ACHN (cell line): ENCODE measurements at regions not wholly inside any gene's neighbourhood (a gene's known extent, or its start where the extent isn't known, plus 50 kb on each side); places are given as distances from the start of the nearest gene placed in this dataset.

Source experiments
- DNase-seq: peaks from one replicate; pipeline ENCODE4 v3.0.0-alpha.2; 2015
- in situ Hi-C: cut with HindIII; loops from 2 replicates; pipeline ENCODE4 v1.10.0; 2017; ENCODE audit warnings: low sequenced_read_pairs, low pct_ligation_motif_present, low pct_unique_long_range_greater_than_20kb

- in situ Hi-C loops, result no loop called here
- no peak for DNase-seq
These were observed 618.6 kb downstream of the CENPC start for GRCh38 chr4:66926687-66927086.

GRCh38 chr4:66923081-66923865, 622.0 kb downstream of the CENPC start:
- no peak for DNase-seq
- in situ Hi-C loops, result no loop called here

- in situ Hi-C loops, result no loop called here
- no peak for DNase-seq
These were observed 623.9 kb downstream of the CENPC start for GRCh38 chr4:66921433-66921832.

GRCh38 chr4:66920514-66920913, 624.8 kb downstream of the CENPC start:
- in situ Hi-C loops, result no loop called here

GRCh38 chr4:66911880-66912279, 633.4 kb downstream of the CENPC start:
- in situ Hi-C loops, result no loop called here
- DNase-seq, result no peak

More at GRCh38 chr4:66920514-66920913, 624.8 kb downstream of the CENPC start:
- DNase-seq, result no peak

- DNase-seq, result no peak
- in situ Hi-C loops, result no loop called here
These were observed 639.0 kb downstream of the CENPC start for GRCh38 chr4:66906314-66906713.

GRCh38 chr4:66899422-66900065, 645.8 kb downstream of the CENPC start:
- DNase-seq, result no peak
- in situ Hi-C loops, result no loop called here

GRCh38 chr4:66893807-66894206, 651.5 kb downstream of the CENPC start:
- in situ Hi-C loops, result no loop called here

GRCh38 chr4:66887061-66887460, 658.2 kb downstream of the CENPC start:
- in situ Hi-C loops, result no loop called here
- no peak for DNase-seq

More at GRCh38 chr4:66893807-66894206, 651.5 kb downstream of the CENPC start:
- DNase-seq, result no peak

GRCh38 chr4:66885501-66886165, 659.7 kb downstream of the CENPC start:
- in situ Hi-C loops, result no loop called here
- DNase-seq, result no peak

GRCh38 chr4:66876946-66877345, 668.4 kb downstream of the CENPC start:
- DNase-seq, result no peak
- in situ Hi-C loops, result no loop called here

GRCh38 chr4:66872661-66873060, 672.6 kb downstream of the CENPC start:
- in situ Hi-C loops, result no loop called here
- DNase-seq, result no peak

- in situ Hi-C loops, result no loop called here
These were observed 681.8 kb downstream of the CENPC start for GRCh38 chr4:66863481-66863880.

GRCh38 chr4:66855956-66856355, 689.3 kb downstream of the CENPC start:
- in situ Hi-C loops, result no loop called here
- DNase-seq, result no peak

More at GRCh38 chr4:66863481-66863880, 681.8 kb downstream of the CENPC start:
- DNase-seq, result no peak

- in situ Hi-C loops, result no loop called here
- no peak for DNase-seq
These were observed 691.5 kb downstream of the CENPC start for GRCh38 chr4:66853845-66854244.

- no peak for DNase-seq
- in situ Hi-C loops, result no loop called here
These were observed 692.5 kb downstream of the CENPC start for GRCh38 chr4:66852843-66853242.

- in situ Hi-C loops, result no loop called here
- no peak for DNase-seq
These were observed 695.7 kb downstream of the CENPC start for GRCh38 chr4:66849596-66849995.

GRCh38 chr4:66842724-66843088, 702.6 kb downstream of the CENPC start:
- in situ Hi-C loops, result no loop called here
- DNase-seq, result no peak

GRCh38 chr4:66842026-66842723, 703.1 kb downstream of the CENPC start:
- in situ Hi-C loops, result no loop called here
- no peak for DNase-seq
